Loucy (cell line): ENCODE measurements at regions not wholly inside any gene's neighbourhood (a gene's known extent, or its start where the extent isn't known, plus 50 kb on each side); places are given as distances from the start of the nearest gene placed in this dataset.
A peak's percentile ranks its signal among the peaks of the same experiment; 100 is the strongest.

ENCODE experiments used
- H2AFZ ChIP-seq: fragments of 200-600 bp; sonication (generic); 2 replicates; pipeline ENCODE4 v1.6.0; 2016; ENCODE audit warnings: antibody characterized with exemption, mild to moderate bottlenecking, low read length, moderate library complexity
- H3F3A ChIP-seq: fragments of 200-600 bp; 2 replicates; pipeline ENCODE4 v1.6.0; 2016; ENCODE audit warnings: antibody characterized with exemption, low read depth, mild to moderate bottlenecking
- H3K27me3 ChIP-seq: fragments of 200-600 bp; sonication (generic); 2 replicates; pipeline ENCODE4 v1.6.1; 2014; ENCODE audit warnings: low read length, mild to moderate bottlenecking; ENCODE audit not compliant: insufficient read depth, poor library complexity, severe bottlenecking
- H3K36me3 ChIP-seq: fragments of 200-600 bp; sonication (generic); 2 replicates; pipeline ENCODE4 v1.6.1; 2016; ENCODE audit warnings: low read length; ENCODE audit not compliant: insufficient read depth
- H3K4me1 ChIP-seq: fragments of 200-600 bp; sonication (generic); 2 replicates; pipeline ENCODE4 v1.5.1; 2014; ENCODE audit warnings: low read length, mild to moderate bottlenecking; ENCODE audit not compliant: insufficient read depth, poor library complexity, severe bottlenecking
- H3K4me2 ChIP-seq: fragments of 200-600 bp; sonication (generic); 2 replicates; pipeline ENCODE4 v1.6.0; 2014; ENCODE audit warnings: antibody characterized with exemption, low read length, low read depth, mild to moderate bottlenecking; ENCODE audit not compliant: poor library complexity, severe bottlenecking
- H3K4me3 ChIP-seq: fragments of 200-600 bp; sonication (generic); 2 replicates; pipeline ENCODE4 v1.5.1; 2014; ENCODE audit warnings: low read length, mild to moderate bottlenecking, mixed read lengths; ENCODE audit not compliant: poor library complexity, severe bottlenecking
- H3K79me2 ChIP-seq: fragments of 200-600 bp; sonication (generic); 2 replicates; pipeline ENCODE4 v1.6.1; 2014; ENCODE audit warnings: low read length; ENCODE audit not compliant: insufficient read depth
- H3K9ac ChIP-seq: fragments of 200-600 bp; sonication (generic); 2 replicates; pipeline ENCODE4 v1.6.0; 2014; ENCODE audit warnings: mild to moderate bottlenecking, low read depth, low read length, moderate library complexity; ENCODE audit not compliant: poor library complexity, severe bottlenecking
- H3K9me2 ChIP-seq: fragments of 200-600 bp; sonication (generic); replicated peaks from 2 replicates; pipeline ENCODE4 v1.6.1; 2016; ENCODE audit warnings: low read depth, low read length, mixed read lengths
- H3K9me3 ChIP-seq: fragments of 200-600 bp; sonication (generic); 2 replicates; pipeline ENCODE4 v1.6.1; 2014; ENCODE audit warnings: mild to moderate bottlenecking, antibody characterized with exemption, low read length, low read depth; ENCODE audit not compliant: insufficient read depth
- H4K20me1 ChIP-seq: fragments of 200-600 bp; sonication (generic); 2 replicates; pipeline ENCODE4 v1.6.0; 2014; ENCODE audit warnings: antibody characterized with exemption, low read length, mild to moderate bottlenecking; ENCODE audit not compliant: insufficient read depth, poor library complexity, severe bottlenecking
- EZH2phosphoT487 ChIP-seq: fragments of 200-600 bp; IDR thresholded peaks from 2 replicates; pipeline ENCODE4 v1.6.1; 2018; ENCODE audit warnings: antibody characterized with exemption, mild to moderate bottlenecking, moderate library complexity, borderline replicate concordance
- TF ChIP-seq, protein P1 (sequence below): fragments of 200-600 bp; sonication (generic); conservative IDR thresholded peaks from 2 replicates; pipeline ENCODE4 v1.5.1; 2014; ENCODE audit warnings: mild to moderate bottlenecking, antibody characterized with exemption, low read length

DNA sequence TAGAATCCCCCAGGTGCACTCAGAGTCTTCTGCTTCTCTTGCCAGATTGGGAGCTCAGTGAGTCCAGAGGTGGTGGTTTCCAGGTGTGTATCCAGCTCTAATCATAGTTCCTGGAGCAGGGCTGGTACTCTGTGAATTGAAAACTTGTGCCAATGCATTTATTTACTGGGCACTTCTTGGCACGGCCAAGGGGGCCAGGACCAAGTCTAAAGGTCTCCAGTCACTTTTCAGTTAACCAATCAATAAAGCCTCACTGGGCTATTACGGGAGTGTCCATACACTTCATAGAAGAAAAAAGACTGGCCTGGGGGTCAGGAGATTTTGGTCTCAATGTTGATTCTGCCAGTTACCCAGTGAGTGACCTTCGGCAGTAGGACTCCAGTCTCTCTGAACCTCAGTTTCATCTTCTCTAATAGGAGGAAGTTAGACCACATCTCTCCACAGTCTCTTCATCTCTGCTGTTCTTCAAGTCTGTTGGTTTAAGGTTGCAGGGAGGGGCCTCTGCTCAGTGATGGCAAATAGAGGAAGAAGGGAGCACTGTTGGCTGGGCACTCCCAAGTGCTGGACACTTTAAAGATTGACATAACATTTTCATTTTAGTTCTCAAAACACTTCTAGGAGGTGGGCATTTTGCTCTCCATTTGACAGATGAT lies 188.5 kb upstream of the E2F8 start:
- no peaks in the 10 kb centered on the region for H3F3A ChIP-seq
- H2AFZ ChIP-seq, result peak overlapping the region; percentile 11; the same call in 1 of the 2 replicates
- no peaks in the 10 kb centered on the region for H3K9me2 ChIP-seq
- H3K4me2 ChIP-seq, result peak overlapping the region; percentile 54
- H3K9me3 ChIP-seq, result no peaks in the 10 kb centered on the region
- H3K36me3 ChIP-seq, result no peaks in the 10 kb centered on the region
- H3K27me3 ChIP-seq, result no peaks in the 10 kb centered on the region
- H3K4me3 ChIP-seq, result peak overlapping the region; percentile 3
- H3K9ac ChIP-seq, result no peak overlapping the region
- H3K4me1 ChIP-seq, result peaks cover 56% of the 10 kb centered on the region
- H4K20me1 ChIP-seq, result no peaks in the 10 kb centered on the region
- H3K79me2 ChIP-seq, result no peaks in the 10 kb centered on the region
- TF ChIP-seq, protein P1, sequence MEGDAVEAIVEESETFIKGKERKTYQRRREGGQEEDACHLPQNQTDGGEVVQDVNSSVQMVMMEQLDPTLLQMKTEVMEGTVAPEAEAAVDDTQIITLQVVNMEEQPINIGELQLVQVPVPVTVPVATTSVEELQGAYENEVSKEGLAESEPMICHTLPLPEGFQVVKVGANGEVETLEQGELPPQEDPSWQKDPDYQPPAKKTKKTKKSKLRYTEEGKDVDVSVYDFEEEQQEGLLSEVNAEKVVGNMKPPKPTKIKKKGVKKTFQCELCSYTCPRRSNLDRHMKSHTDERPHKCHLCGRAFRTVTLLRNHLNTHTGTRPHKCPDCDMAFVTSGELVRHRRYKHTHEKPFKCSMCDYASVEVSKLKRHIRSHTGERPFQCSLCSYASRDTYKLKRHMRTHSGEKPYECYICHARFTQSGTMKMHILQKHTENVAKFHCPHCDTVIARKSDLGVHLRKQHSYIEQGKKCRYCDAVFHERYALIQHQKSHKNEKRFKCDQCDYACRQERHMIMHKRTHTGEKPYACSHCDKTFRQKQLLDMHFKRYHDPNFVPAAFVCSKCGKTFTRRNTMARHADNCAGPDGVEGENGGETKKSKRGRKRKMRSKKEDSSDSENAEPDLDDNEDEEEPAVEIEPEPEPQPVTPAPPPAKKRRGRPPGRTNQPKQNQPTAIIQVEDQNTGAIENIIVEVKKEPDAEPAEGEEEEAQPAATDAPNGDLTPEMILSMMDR, result no peak
- no peak for TF ChIP-seq EZH2phosphoT487

DNA sequence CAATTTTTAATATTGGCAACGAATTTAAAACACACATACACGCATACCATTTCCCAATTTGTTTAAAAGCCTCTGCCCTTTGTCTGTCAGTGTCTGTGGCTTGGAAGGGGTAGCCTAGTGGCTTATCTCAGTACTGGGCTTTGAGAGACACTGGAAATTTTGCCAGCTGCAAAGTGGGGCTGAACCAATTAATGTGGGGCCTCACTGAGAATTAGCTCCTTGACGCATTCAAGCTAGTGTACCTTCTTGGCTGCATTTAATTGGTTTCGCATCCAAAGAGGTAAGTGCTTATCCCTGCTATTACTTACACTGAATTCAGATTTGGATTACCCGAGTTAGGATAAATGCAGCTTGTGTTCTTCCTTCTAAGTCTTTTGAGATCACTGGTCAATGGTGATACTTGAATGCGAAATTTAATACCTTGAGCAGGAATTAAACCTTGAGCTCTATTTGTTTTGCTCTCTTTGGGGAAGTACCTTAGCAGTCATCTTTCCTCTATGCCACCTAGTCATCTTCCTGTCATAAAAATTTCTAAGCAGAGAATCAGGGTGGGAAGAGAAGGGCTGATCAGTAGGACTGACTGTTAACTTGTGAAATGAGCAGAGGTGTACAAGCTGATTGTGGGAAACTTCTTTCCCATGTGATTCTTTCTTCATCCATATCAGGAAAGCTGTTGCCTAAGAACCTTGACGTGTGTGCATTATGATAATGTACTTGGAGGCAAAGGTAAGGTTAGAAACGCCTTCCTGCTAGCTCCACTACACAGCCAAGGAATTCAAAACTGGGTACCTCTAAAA lies 187.7 kb upstream of the E2F8 start:
- Histone ChIP-seq H3K36me3 (no peaks in the 10 kb centered on the region), H4K20me1 (no peaks in the 10 kb centered on the region), H3K27me3 (no peaks in the 10 kb centered on the region), H3K4me2 (peak overlapping the region; percentile 54), H3F3A (no peaks in the 10 kb centered on the region), H3K4me1 (peaks cover 48% of the 10 kb centered on the region), H3K9ac (no peak overlapping the region), H3K4me3 (peak overlapping the region; percentile 3), H3K9me3 (no peaks in the 10 kb centered on the region), H2AFZ (no peak overlapping the region), H3K9me2 (no peaks in the 10 kb centered on the region), H3K79me2 (no peaks in the 10 kb centered on the region)
- no peak for TF ChIP-seq EZH2phosphoT487

DNA sequence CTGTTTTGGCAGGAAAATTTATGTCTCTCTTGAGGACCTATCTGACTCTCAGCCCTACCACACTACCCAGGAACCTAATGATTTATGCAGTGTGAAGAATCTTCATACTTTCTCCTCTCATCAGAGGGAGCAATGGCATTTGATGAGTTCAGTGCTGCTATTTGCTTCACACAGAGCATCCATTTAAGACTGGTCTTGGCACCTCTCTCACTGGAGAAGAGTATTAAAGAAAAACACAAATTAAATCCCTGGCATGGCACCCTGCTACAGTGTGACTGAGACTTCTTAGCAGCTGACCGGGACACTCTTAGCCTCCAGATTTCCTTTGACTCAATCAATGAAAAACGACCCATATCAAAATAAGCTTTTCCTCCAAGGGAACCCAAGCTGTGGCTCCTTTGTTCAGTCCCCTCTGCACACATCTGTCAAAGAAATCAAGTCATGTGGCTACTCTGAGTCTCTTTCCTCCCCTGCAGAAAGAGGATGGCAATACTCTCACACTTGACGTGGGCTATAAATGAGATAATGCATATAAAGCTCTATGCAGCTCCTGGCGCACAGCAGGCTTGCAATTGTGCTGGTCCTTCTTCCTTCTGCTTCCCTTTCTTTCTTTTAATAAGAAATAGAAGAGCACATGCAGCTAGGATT lies 186.1 kb upstream of the E2F8 start:
- H3K79me2 ChIP-seq, result no peaks in the 10 kb centered on the region
- no peak overlapping the region for H3K9ac ChIP-seq
- no peak overlapping the region for H3K4me2 ChIP-seq

More for the DNA sequence above, 186.1 kb upstream of the E2F8 start:
- H3K4me1 ChIP-seq, result peaks cover 33% of the 10 kb centered on the region
- no peak overlapping the region for H2AFZ ChIP-seq
- H3K9me3 ChIP-seq, result no peaks in the 10 kb centered on the region
- no peaks in the 10 kb centered on the region for H4K20me1 ChIP-seq
- H3K27me3 ChIP-seq, result no peaks in the 10 kb centered on the region
- no peak overlapping the region for H3K4me3 ChIP-seq
- no peak for TF ChIP-seq EZH2phosphoT487
- TF ChIP-seq, protein P1, result no peak
- H3K9me2 ChIP-seq, result no peaks in the 10 kb centered on the region
- H3K36me3 ChIP-seq, result no peaks in the 10 kb centered on the region
- H3F3A ChIP-seq, result no peaks in the 10 kb centered on the region
